NCI-H1694 treated with DMSO at 0.1 percent for 48 hours (cell line): ENCODE measurements at regions not wholly inside any gene's neighbourhood (a gene's known extent, or its start where the extent isn't known, plus 50 kb on each side); places are given as distances from the start of the nearest gene placed in this dataset.
"Not testable (repeated sequence)": the region's sequence is repeated elsewhere in the genome, so short reads cannot be mapped to it uniquely, and the experiment has no call there.

Source experiments
- DNase-seq: peaks from one replicate; lab custom pipeline; 2025; lab: John Stamatoyannopoulos, UW

- DNase-seq = no peak
These were observed 644.7 kb upstream of the DPP6 start for GRCh38 chr7:153407291-153408046.

GRCh38 chr7:153408360-153409335, 643.5 kb upstream of the DPP6 start:
- DNase-seq = no peak

GRCh38 chr7:153409567-153410342, 642.4 kb upstream of the DPP6 start:
- not testable (repeated sequence) for DNase-seq

GRCh38 chr7:153410997-153411642, 641.1 kb upstream of the DPP6 start:
- DNase-seq = not testable (repeated sequence)

- not testable (repeated sequence) for DNase-seq
These were observed 639.9 kb upstream of the DPP6 start for GRCh38 chr7:153412114-153412823.

GRCh38 chr7:153412824-153413198, 639.4 kb upstream of the DPP6 start:
- DNase-seq = not testable (repeated sequence)

GRCh38 chr7:153413199-153413539, 639.0 kb upstream of the DPP6 start:
- no peak for DNase-seq

GRCh38 chr7:153413540-153414287, 638.5 kb upstream of the DPP6 start:
- no peak for DNase-seq

GRCh38 chr7:153414288-153414629, 637.9 kb upstream of the DPP6 start:
- DNase-seq = no peak

GRCh38 chr7:153415632-153416031, 636.6 kb upstream of the DPP6 start:
- no peak for DNase-seq

GRCh38 chr7:153422291-153423209, 629.6 kb upstream of the DPP6 start:
- no peak for DNase-seq

- no peak for DNase-seq
These were observed 629.0 kb upstream of the DPP6 start for GRCh38 chr7:153423210-153423590.

GRCh38 chr7:153430931-153431330, 621.3 kb upstream of the DPP6 start:
- DNase-seq = no peak

- no peak for DNase-seq
These were observed 620.1 kb upstream of the DPP6 start for GRCh38 chr7:153432063-153432462.

GRCh38 chr7:153433223-153433622, 619.0 kb upstream of the DPP6 start:
- no peak for DNase-seq

- DNase-seq = no peak
These were observed 611.5 kb upstream of the DPP6 start for GRCh38 chr7:153440715-153441114.

GRCh38 chr7:153443032-153443701, 609.0 kb upstream of the DPP6 start:
- DNase-seq = no peak

- no peak for DNase-seq
These were observed 607.6 kb upstream of the DPP6 start for GRCh38 chr7:153444641-153445040.

GRCh38 chr7:153445641-153446040, 606.6 kb upstream of the DPP6 start:
- DNase-seq = no peak
